Thyroid gland (tissue), 4 donors: ENCODE measurements at regions not wholly inside any gene's neighbourhood (a gene's known extent, or its start where the extent isn't known, plus 50 kb on each side); places are given as distances from the start of the nearest gene placed in this dataset.

Experiments used
- DNase-seq, 2 donors: peaks; one replicate each; pipeline ENCODE4 v3.0.0-alpha.2; 2019
- H3K27ac ChIP-seq, 3 donors: fragments of 200-600 bp; sonication (generic); 1 replicate in 2 of 3; 2 replicates in 1 of 3; pipeline ENCODE4 v1.5.1; 2016 to 2019; ENCODE audit warnings: mild to moderate bottlenecking in 1 of 3, moderate library complexity in 1 of 3
- H3K27me3 ChIP-seq: fragments of 200-600 bp; sonication (generic); one replicate; pipeline ENCODE4 v1.5.1; 2019
- H3K36me3 ChIP-seq, 2 donors: fragments of 200-600 bp; sonication (generic); one replicate each; pipeline ENCODE4 v1.5.1; 2016 to 2019
- H3K4me1 ChIP-seq, 2 donors: fragments of 200-600 bp; sonication (generic); one replicate each; pipeline ENCODE4 v1.5.1; 2017 to 2019
- H3K4me3 ChIP-seq, 3 donors: fragments of 200-600 bp; sonication (generic); replicated peaks in 1 of 3; 1 replicate in 2 of 3; 2 replicates in 1 of 3; pipeline ENCODE4 v1.5.1; 2016; ENCODE audit warnings: mild to moderate bottlenecking in 1 of 3
- H3K9me3 ChIP-seq: fragments of 200-600 bp; sonication (generic); one replicate; pipeline ENCODE4 v1.5.1; 2017
- POLR2A ChIP-seq, 2 donors: fragments of 450-650 bp; IDR thresholded peaks; one replicate each; pipeline ENCODE4 v1.6.1; 2017; ENCODE audit warnings: antibody characterized with exemption in 2 of 2, mild to moderate bottlenecking in 2 of 2, moderate library complexity in 1 of 2
- WGBS, 2 donors: methylation state at CpG; one replicate each; pipeline ENCODE4 v1.1.5; 2017; 5-methylcytosine and 5-hydroxymethylcytosine counted together
- intact Hi-C: fragments of 100-400 bp; cut with DNase I; formaldehyde crosslinking; loops from one replicate; pipeline ENCODE4 v1.15.1; 2023
- TF ChIP-seq, protein P1 (sequence below), 6 experiments: fragments of 200-600 bp in 3 of 6; fragments of 450-650 bp in 3 of 6; sonication (generic) in 3 of 6; IDR thresholded peaks; one replicate each; pipeline ENCODE4 v1.5.1; 2016 to 2019; ENCODE audit warnings: antibody characterized with exemption in 6 of 6, mild to moderate bottlenecking in 2 of 6, inconsistent platforms in 1 of 6, moderate library complexity in 1 of 6

GRCh38 chr13:58151452-58151851, 519.9 kb downstream of the PCDH17 start:
- Histone ChIP-seq H3K9me3 (no peaks in the 10 kb centered on the region), H3K36me3 (no peaks in the 10 kb centered on the region), H3K4me3 (no peak overlapping the region), H3K27ac (no peak overlapping the region), H3K27me3 (no peaks in the 10 kb centered on the region), H3K4me1 (no peaks in the 10 kb centered on the region)
- intact Hi-C loops, result no loop called here
- TF ChIP-seq POLR2A (IDR thresholded peaks at IDR 0.05), result no peak
- TF ChIP-seq, protein P1, sequence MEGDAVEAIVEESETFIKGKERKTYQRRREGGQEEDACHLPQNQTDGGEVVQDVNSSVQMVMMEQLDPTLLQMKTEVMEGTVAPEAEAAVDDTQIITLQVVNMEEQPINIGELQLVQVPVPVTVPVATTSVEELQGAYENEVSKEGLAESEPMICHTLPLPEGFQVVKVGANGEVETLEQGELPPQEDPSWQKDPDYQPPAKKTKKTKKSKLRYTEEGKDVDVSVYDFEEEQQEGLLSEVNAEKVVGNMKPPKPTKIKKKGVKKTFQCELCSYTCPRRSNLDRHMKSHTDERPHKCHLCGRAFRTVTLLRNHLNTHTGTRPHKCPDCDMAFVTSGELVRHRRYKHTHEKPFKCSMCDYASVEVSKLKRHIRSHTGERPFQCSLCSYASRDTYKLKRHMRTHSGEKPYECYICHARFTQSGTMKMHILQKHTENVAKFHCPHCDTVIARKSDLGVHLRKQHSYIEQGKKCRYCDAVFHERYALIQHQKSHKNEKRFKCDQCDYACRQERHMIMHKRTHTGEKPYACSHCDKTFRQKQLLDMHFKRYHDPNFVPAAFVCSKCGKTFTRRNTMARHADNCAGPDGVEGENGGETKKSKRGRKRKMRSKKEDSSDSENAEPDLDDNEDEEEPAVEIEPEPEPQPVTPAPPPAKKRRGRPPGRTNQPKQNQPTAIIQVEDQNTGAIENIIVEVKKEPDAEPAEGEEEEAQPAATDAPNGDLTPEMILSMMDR (IDR thresholded peaks at IDR 0.05), result no peak
- DNase-seq, result no peak
- WGBS, 2 donors, result 59 to 71% methylated on average over 2 of the region's 2 CpGs

GRCh38 chr13:58160980-58161379, 529.4 kb downstream of the PCDH17 start:
- intact Hi-C loops, result no loop called here
- no peak overlapping the region for H3K27ac ChIP-seq
- TF ChIP-seq, protein P1 (IDR thresholded peaks at IDR 0.05), result no peak
- no peak for TF ChIP-seq POLR2A (IDR thresholded peaks at IDR 0.05)

GRCh38 chr13:58165617-58166016, 534.1 kb downstream of the PCDH17 start:
- H3K4me3 ChIP-seq, result no peak overlapping the region
- H3K9me3 ChIP-seq, result no peaks in the 10 kb centered on the region
- intact Hi-C loops, result no loop called here
- H3K27me3 ChIP-seq, result no peaks in the 10 kb centered on the region
- H3K4me1 ChIP-seq, result no peaks in the 10 kb centered on the region
- no peaks in the 10 kb centered on the region for H3K36me3 ChIP-seq
- TF ChIP-seq POLR2A (IDR thresholded peaks at IDR 0.05), result no peak
- TF ChIP-seq, protein P1 (IDR thresholded peaks at IDR 0.05), result no peak
- DNase-seq, result no peak
- WGBS, 2 donors, result 72 to 85% methylated on average over 4 of the region's 4 CpGs
- no peak overlapping the region for H3K27ac ChIP-seq

More at GRCh38 chr13:58160980-58161379, 529.4 kb downstream of the PCDH17 start:
- Histone ChIP-seq H3K4me3 (no peak overlapping the region), H3K4me1 (no peaks in the 10 kb centered on the region), H3K9me3 (no peaks in the 10 kb centered on the region), H3K27me3 (no peaks in the 10 kb centered on the region), H3K36me3 (no peaks in the 10 kb centered on the region)
- DNase-seq, result no peak

- TF ChIP-seq POLR2A (IDR thresholded peaks at IDR 0.05), result no peak
- TF ChIP-seq, protein P1 (IDR thresholded peaks at IDR 0.05), result no peak
- H3K27ac ChIP-seq, result no peak overlapping the region
- no peaks in the 10 kb centered on the region for H3K27me3 ChIP-seq
- H3K4me3 ChIP-seq, result no peak overlapping the region
- WGBS, 2 donors, result 100% methylated on average over 3 of the region's 3 CpGs
- H3K9me3 ChIP-seq, result no peaks in the 10 kb centered on the region
- intact Hi-C loops, result no loop called here
- no peaks in the 10 kb centered on the region for H3K4me1 ChIP-seq
- no peaks in the 10 kb centered on the region for H3K36me3 ChIP-seq
- DNase-seq, result no peak
Observed at GRCh38 chr13:58181111-58181510, 549.6 kb downstream of the PCDH17 start.

- no peak overlapping the region for H3K27ac ChIP-seq
- 68 to 77% methylated on average over 4 of the region's 4 CpGs for WGBS, 2 donors
- no peaks in the 10 kb centered on the region for H3K9me3 ChIP-seq
- intact Hi-C loops, result no loop called here
- TF ChIP-seq, protein P1 (IDR thresholded peaks at IDR 0.05), result no peak
- TF ChIP-seq POLR2A (IDR thresholded peaks at IDR 0.05), result no peak
- no peak for DNase-seq
- no peaks in the 10 kb centered on the region for H3K27me3 ChIP-seq
- no peaks in the 10 kb centered on the region for H3K36me3 ChIP-seq
- H3K4me1 ChIP-seq, result no peaks in the 10 kb centered on the region
- no peak overlapping the region for H3K4me3 ChIP-seq
Observed at GRCh38 chr13:58187881-58188280, 556.3 kb downstream of the PCDH17 start.
